DMS53 treated with DMSO at 0.1 percent for 48 hours (cell line): ENCODE measurements at regions not wholly inside any gene's neighbourhood (a gene's known extent, or its start where the extent isn't known, plus 50 kb on each side); places are given as distances from the start of the nearest gene placed in this dataset.
"Not testable (repeated sequence)": the region's sequence is repeated elsewhere in the genome, so short reads cannot be mapped to it uniquely, and the experiment has no call there.

ENCODE experiments used
- DNase-seq: peaks from one replicate; lab custom pipeline; 2025; ENCODE audit not compliant: unreplicated experiment; lab: John Stamatoyannopoulos, UW

GRCh38 chr2:65749545-65749944, 317.1 kb upstream of the SPRED2 start:
- peak; percentile 10 for DNase-seq

- DNase-seq, result not testable (repeated sequence)
Measured at GRCh38 chr2:65747875-65748274, 315.5 kb upstream of the SPRED2 start.

GRCh38 chr2:65746931-65747675, 314.7 kb upstream of the SPRED2 start:
- DNase-seq, result no peak

- DNase-seq, result no peak
Measured at GRCh38 chr2:65744477-65745200, 312.2 kb upstream of the SPRED2 start.

GRCh38 chr2:65742977-65743376, 310.6 kb upstream of the SPRED2 start:
- no peak for DNase-seq

GRCh38 chr2:65739927-65740326, 307.5 kb upstream of the SPRED2 start:
- DNase-seq, result no peak

GRCh38 chr2:65737452-65738011, 305.1 kb upstream of the SPRED2 start:
- DNase-seq, result no peak

GRCh38 chr2:65731476-65731875, 299.1 kb upstream of the SPRED2 start:
- no peak for DNase-seq

GRCh38 chr2:65730186-65730585, 297.8 kb upstream of the SPRED2 start:
- peak; percentile 7 for DNase-seq

- DNase-seq, result no peak
Measured at GRCh38 chr2:65729246-65729645, 296.8 kb upstream of the SPRED2 start.

GRCh38 chr2:65728477-65729180, 296.2 kb upstream of the SPRED2 start:
- DNase-seq, result peak; percentile 75

- no peak for DNase-seq
Measured at GRCh38 chr2:65727816-65728215, 295.4 kb upstream of the SPRED2 start.

- no peak for DNase-seq
Measured at GRCh38 chr2:65727381-65727780, 295.0 kb upstream of the SPRED2 start.

GRCh38 chr2:65724752-65725151, 292.4 kb upstream of the SPRED2 start:
- DNase-seq, result peak; percentile 91

- DNase-seq, result no peak
Measured at GRCh38 chr2:65724336-65724735, 291.9 kb upstream of the SPRED2 start.

GRCh38 chr2:65722028-65722778, 289.8 kb upstream of the SPRED2 start:
- peak; percentile 17 for DNase-seq

- no peak for DNase-seq
Measured at GRCh38 chr2:65716698-65717097, 284.3 kb upstream of the SPRED2 start.

GRCh38 chr2:65715323-65715722, 282.9 kb upstream of the SPRED2 start:
- DNase-seq, result no peak

GRCh38 chr2:65714866-65715265, 282.5 kb upstream of the SPRED2 start:
- no peak for DNase-seq

- no peak for DNase-seq
Measured at GRCh38 chr2:65711863-65712262, 279.5 kb upstream of the SPRED2 start.

- peak; percentile 42 for DNase-seq
Measured at GRCh38 chr2:65710779-65711295, 278.4 kb upstream of the SPRED2 start.
